T-cell (primary cell): ENCODE measurements at regions not wholly inside any gene's neighbourhood (a gene's known extent, or its start where the extent isn't known, plus 50 kb on each side); places are given as distances from the start of the nearest gene placed in this dataset.

Experiments
- ATAC-seq, 4 experiments: fragments of 200-7000 bp in 3 of 4; fragments of 150-1000 bp in 1 of 4; cut with Tn5 transposase; replicated peaks in 1 of 4; 1 replicate in 3 of 4; 2 replicates in 1 of 4; pipeline ENCODE4 v1.10.0; 2021; ENCODE audit warnings: moderate library complexity in 3 of 4, mild to moderate bottlenecking in 2 of 4, moderate number of reproducible peaks in 1 of 4
- CTCF ChIA-PET, 2 donors: fragments of 300-600 bp; sonication (Branson Sonifier 250); formaldehyde crosslinking; loops; one replicate each; lab custom pipeline; 2022; ENCODE audit warnings: antibody characterized with exemption in 2 of 2; lab: Charles Lee
- POLR2A ChIA-PET, 2 donors: fragments of 300-600 bp; sonication (Branson Sonifier 250); formaldehyde crosslinking; loops; one replicate each; lab custom pipeline; 2022; ENCODE audit warnings: antibody characterized with exemption in 2 of 2; lab: Charles Lee
- DNase-seq, 35 experiments: peaks; one replicate each; pipeline versions ENCODE4 v3.0.0 to v3.0.0-alpha.2; 2013 to 2023
- H3K27ac ChIP-seq: one replicate; pipeline ENCODE4 v1.5.1; 2013; ENCODE audit warnings: low read length
- H3K27me3 ChIP-seq, 2 experiments: replicated peaks in 1 of 2; 1 replicate in 1 of 2; 2 replicates in 1 of 2; pipeline versions ENCODE4 v1.6.1 to v1.7.0; 2013; ENCODE audit warnings: low read length in 1 of 2, mixed read lengths in 1 of 2; ENCODE audit not compliant: control insufficient read depth in 2 of 2, insufficient read depth in 2 of 2; ENCODE audit errors: extremely low read depth in 1 of 2
- H3K36me3 ChIP-seq, 2 donors: 1 replicate in 1 of 2; 2 replicates in 1 of 2; pipeline versions ENCODE4 v1.6.1 to v1.7.0; 2013; ENCODE audit warnings: low read length in 1 of 2; ENCODE audit not compliant: control insufficient read depth in 2 of 2, insufficient read depth in 1 of 2; ENCODE audit errors: extremely low read depth in 1 of 2
- H3K4me1 ChIP-seq, 2 experiments: 1 replicate in 1 of 2; 2 replicates in 1 of 2; pipeline versions ENCODE4 v1.6.1 to v1.7.0; 2013; ENCODE audit warnings: low read length in 2 of 2, mixed read lengths in 1 of 2; ENCODE audit not compliant: insufficient read depth in 2 of 2, control insufficient read depth in 1 of 2; ENCODE audit errors: extremely low read depth in 1 of 2
- H3K4me3 ChIP-seq, 2 donors: 1 replicate in 1 of 2; 2 replicates in 1 of 2; pipeline versions ENCODE4 v1.5.1 to v1.7.0; 2013; ENCODE audit warnings: mild to moderate bottlenecking in 2 of 2, low read length in 1 of 2, moderate library complexity in 1 of 2; ENCODE audit not compliant: control insufficient read depth in 1 of 2; ENCODE audit errors: extremely low read depth in 1 of 2
- H3K9me3 ChIP-seq: 2 replicates; pipeline ENCODE4 v1.7.0; 2013
- H3K27ac Mint-ChIP-seq, 2 donors: one replicate each; pipeline ENCODE4 v1.8.0; 2020 to 2021; ENCODE audit warnings: mild to moderate bottlenecking in 2 of 2, mixed read lengths in 2 of 2
- H3K27me3 Mint-ChIP-seq, 2 donors: one replicate each; pipeline ENCODE4 v1.8.0; 2021 to 2022; ENCODE audit warnings: mixed read lengths in 2 of 2
- H3K36me3 Mint-ChIP-seq: one replicate; pipeline ENCODE4 v1.8.0; 2021; ENCODE audit warnings: mixed read lengths
- H3K4me1 Mint-ChIP-seq, 3 donors: one replicate each; pipeline ENCODE4 v1.8.0; 2020 to 2022; ENCODE audit warnings: mixed read lengths in 3 of 3, mild to moderate bottlenecking in 1 of 3
- H3K4me3 Mint-ChIP-seq, 3 donors: one replicate each; pipeline ENCODE4 v1.8.0; 2020 to 2022; ENCODE audit warnings: mild to moderate bottlenecking in 3 of 3, mixed read lengths in 3 of 3, moderate library complexity in 3 of 3
- H3K9me3 Mint-ChIP-seq, 3 donors: one replicate each; pipeline ENCODE4 v1.8.0; 2020 to 2022; ENCODE audit warnings: mixed read lengths in 3 of 3
- WGBS: methylation state at CpG from one replicate; pipeline ENCODE4 v1.1.5; 2013; ENCODE audit warnings: missing lambda C conversion rate; ENCODE audit not compliant: insufficient coverage; 5-methylcytosine and 5-hydroxymethylcytosine counted together

- Mint-ChIP-seq H3K36me3 (no peaks in the 10 kb centered on the region), H3K4me1 (no peaks in the 10 kb centered on the region), H3K27me3 (peaks cover 31 to 35% of the 10 kb centered on the region in 2 donors), H3K27ac (no peak overlapping the region), H3K9me3 (no peaks in the 10 kb centered on the region), H3K4me3 (no peak overlapping the region)
- CTCF ChIA-PET = no interaction called here
- Histone ChIP-seq H3K4me3 (no peak overlapping the region), H3K27ac (no peak overlapping the region), H3K4me1 (no peaks in the 10 kb centered on the region), H3K27me3 (no peaks in the 10 kb centered on the region), H3K36me3 (no peaks in the 10 kb centered on the region), H3K9me3 (no peaks in the 10 kb centered on the region)
- ATAC-seq (no peak), DNase-seq (no peak)
- WGBS = 88% methylated on average over 3 of the region's 4 CpGs
- POLR2A ChIA-PET = no interaction called here
Observed at GRCh38 chr9:107229241-107229741, 53.8 kb upstream of the RAD23B start.
